OCI-LY1 (cell line): ENCODE measurements at regions not wholly inside any gene's neighbourhood (a gene's known extent, or its start where the extent isn't known, plus 50 kb on each side); places are given as distances from the start of the nearest gene placed in this dataset.

Experiments used
- H2AFZ ChIP-seq: fragments of 200-600 bp; sonication (generic), shearing (Covaris generic); 2 replicates; pipeline ENCODE4 v1.6.0; 2014; ENCODE audit warnings: antibody characterized with exemption, mild to moderate bottlenecking, low read length
- H3F3A ChIP-seq: fragments of 200-600 bp; sonication (generic), shearing (Covaris generic); 2 replicates; pipeline ENCODE4 v1.6.0; 2014; ENCODE audit warnings: mild to moderate bottlenecking, antibody characterized with exemption, low read length, moderate library complexity; ENCODE audit not compliant: insufficient read depth
- H3K27ac ChIP-seq: fragments of 200-600 bp; sonication (generic); 2 replicates; pipeline ENCODE4 v1.5.1; 2014; ENCODE audit warnings: low read length, mixed run types, mild to moderate bottlenecking, low read depth; ENCODE audit not compliant: poor library complexity, severe bottlenecking
- H3K27me3 ChIP-seq: fragments of 200-600 bp; sonication (generic); 2 replicates; pipeline ENCODE4 v1.6.0; 2014; ENCODE audit warnings: antibody characterized with exemption, mild to moderate bottlenecking, low read length, moderate library complexity; ENCODE audit not compliant: insufficient read depth
- H3K36me3 ChIP-seq: fragments of 200-600 bp; sonication (generic); 2 replicates; pipeline ENCODE4 v1.6.1; 2014; ENCODE audit warnings: mild to moderate bottlenecking, antibody characterized with exemption, low read length, moderate library complexity, mixed read lengths; ENCODE audit not compliant: insufficient read depth
- H3K4me1 ChIP-seq: fragments of 200-600 bp; sonication (generic); 2 replicates; pipeline ENCODE4 v1.5.1; 2014; ENCODE audit warnings: mild to moderate bottlenecking, low read length, moderate library complexity; ENCODE audit not compliant: insufficient read depth, severe bottlenecking
- H3K4me2 ChIP-seq: fragments of 200-600 bp; sonication (generic), shearing (Covaris generic); 2 replicates; pipeline ENCODE4 v1.6.1; 2014; ENCODE audit warnings: low read length
- H3K4me3 ChIP-seq: fragments of 200-600 bp; sonication (generic); 2 replicates; pipeline ENCODE4 v1.5.1; 2014; ENCODE audit warnings: low read length, low read depth, mild to moderate bottlenecking, mixed read lengths; ENCODE audit not compliant: poor library complexity, severe bottlenecking
- H3K79me2 ChIP-seq: fragments of 200-600 bp; shearing (Covaris generic); 2 replicates; pipeline ENCODE4 v1.6.1; 2016; ENCODE audit warnings: mixed run types, low read length, mixed read lengths; ENCODE audit not compliant: insufficient read depth
- H3K9ac ChIP-seq: fragments of 200-600 bp; sonication (generic), shearing (Covaris generic); 2 replicates; pipeline ENCODE4 v1.6.1; 2014; ENCODE audit warnings: mild to moderate bottlenecking, low read length, mixed read lengths
- H3K9me2 ChIP-seq: fragments of 200-600 bp; sonication (generic), shearing (Covaris generic); 2 replicates; pipeline ENCODE4 v1.6.1; 2014; ENCODE audit warnings: low read depth, mild to moderate bottlenecking, low read length, mixed read lengths
- H3K9me3 ChIP-seq: fragments of 200-600 bp; shearing (Covaris generic); 2 replicates; pipeline ENCODE4 v1.6.1; 2014; ENCODE audit warnings: low read length, mixed read lengths
- H4K20me1 ChIP-seq: fragments of 200-600 bp; sonication (generic), shearing (Covaris generic); 2 replicates; pipeline ENCODE4 v1.6.0; 2016; ENCODE audit warnings: mild to moderate bottlenecking, low read length; ENCODE audit not compliant: insufficient read depth
- CTCF ChIP-seq: fragments of 200-600 bp; sonication (generic), shearing (Covaris generic); IDR thresholded peaks from 2 replicates; pipeline ENCODE4 v1.5.1; 2017; ENCODE audit warnings: mild to moderate bottlenecking, antibody characterized with exemption, low read length, moderate library complexity, mixed read lengths
- EZH2 ChIP-seq: fragments of 200-600 bp; sonication (generic), shearing (Covaris generic); IDR thresholded peaks from 2 replicates; pipeline ENCODE4 v1.8.0; 2017; ENCODE audit warnings: borderline replicate concordance, mixed run types, mild to moderate bottlenecking, antibody characterized with exemption, low read length, moderate library complexity, mixed read lengths

- no peak overlapping the region for H3K9ac ChIP-seq
- H2AFZ ChIP-seq: no peak overlapping the region
- no peaks in the 10 kb centered on the region for H3K79me2 ChIP-seq
- TF ChIP-seq CTCF (no peak), EZH2 (no peak)
- no peaks in the 10 kb centered on the region for H3F3A ChIP-seq
- no peaks in the 10 kb centered on the region for H4K20me1 ChIP-seq
- no peaks in the 10 kb centered on the region for H3K4me1 ChIP-seq
- H3K36me3 ChIP-seq: no peaks in the 10 kb centered on the region
- H3K4me2 ChIP-seq: no peak overlapping the region
- H3K9me3 ChIP-seq: no peaks in the 10 kb centered on the region
- no peak overlapping the region for H3K27ac ChIP-seq
- no peaks in the 10 kb centered on the region for H3K9me2 ChIP-seq
- no peaks in the 10 kb centered on the region for H3K27me3 ChIP-seq
- no peak overlapping the region for H3K4me3 ChIP-seq
Observed at GRCh38 chr1:239636347-239636746, 250.0 kb downstream of the CHRM3 start.

GRCh38 chr1:239644604-239645003, 258.2 kb downstream of the CHRM3 start:
- no peaks in the 10 kb centered on the region for H3K27me3 ChIP-seq
- H3K4me2 ChIP-seq: no peak overlapping the region
- no peaks in the 10 kb centered on the region for H3K9me2 ChIP-seq
- no peaks in the 10 kb centered on the region for H3K4me1 ChIP-seq
- H2AFZ ChIP-seq: no peak overlapping the region
- H3F3A ChIP-seq: no peaks in the 10 kb centered on the region
- no peak overlapping the region for H3K4me3 ChIP-seq
- H3K9me3 ChIP-seq: no peaks in the 10 kb centered on the region
- TF ChIP-seq EZH2: no peak
- no peak for TF ChIP-seq CTCF
- H3K9ac ChIP-seq: no peak overlapping the region
- H4K20me1 ChIP-seq: no peaks in the 10 kb centered on the region
- no peaks in the 10 kb centered on the region for H3K36me3 ChIP-seq
- H3K79me2 ChIP-seq: no peaks in the 10 kb centered on the region
- H3K27ac ChIP-seq: no peak overlapping the region

GRCh38 chr1:239647045-239647444, 260.7 kb downstream of the CHRM3 start:
- Histone ChIP-seq H3K27me3 (no peaks in the 10 kb centered on the region), H3F3A (no peaks in the 10 kb centered on the region), H3K9me2 (no peaks in the 10 kb centered on the region), H3K4me3 (no peak overlapping the region), H3K4me1 (no peaks in the 10 kb centered on the region), H4K20me1 (no peaks in the 10 kb centered on the region), H3K36me3 (no peaks in the 10 kb centered on the region), H3K4me2 (no peak overlapping the region), H3K9me3 (no peaks in the 10 kb centered on the region), H2AFZ (no peak overlapping the region), H3K79me2 (no peaks in the 10 kb centered on the region), H3K27ac (no peak overlapping the region), H3K9ac (no peak overlapping the region)
- TF ChIP-seq CTCF (no peak), EZH2 (no peak)
